H9 (cell line): ENCODE measurements at regions not wholly inside any gene's neighbourhood (a gene's known extent, or its start where the extent isn't known, plus 50 kb on each side); places are given as distances from the start of the nearest gene placed in this dataset.

Experiments
- DNase-seq: peaks from one replicate; pipeline ENCODE4 v3.0.0-alpha.2; 2017
- H2AFZ ChIP-seq: one replicate; pipeline ENCODE4 v1.6.1; 2013; ENCODE audit warnings: mild to moderate bottlenecking, low read length, control low read depth, moderate library complexity
- H2AK5ac ChIP-seq: 2 replicates; pipeline ENCODE4 v1.6.1; 2013; ENCODE audit warnings: low read length, control low read depth, mixed read lengths; ENCODE audit not compliant: insufficient read length
- H2BK120ac ChIP-seq: one replicate; pipeline ENCODE4 v1.6.1; 2013; ENCODE audit warnings: low read depth, mild to moderate bottlenecking, low read length, control low read depth, inconsistent platforms; ENCODE audit not compliant: poor library complexity, severe bottlenecking
- H2BK12ac ChIP-seq: 2 replicates; pipeline ENCODE4 v1.6.1; 2013; ENCODE audit warnings: low read length, control low read depth, mixed read lengths, low read depth; ENCODE audit not compliant: insufficient read length
- H2BK15ac ChIP-seq: 2 replicates; pipeline ENCODE4 v1.6.1; 2013; ENCODE audit warnings: low read depth, low read length, control low read depth
- H2BK20ac ChIP-seq: one replicate; pipeline ENCODE4 v1.6.1; 2013; ENCODE audit warnings: low read depth, mild to moderate bottlenecking, low read length, control low read depth, inconsistent platforms; ENCODE audit not compliant: poor library complexity, severe bottlenecking
- H2BK5ac ChIP-seq: 2 replicates; pipeline ENCODE4 v1.6.1; 2013; ENCODE audit warnings: low read length, control low read depth, mixed read lengths; ENCODE audit not compliant: insufficient read length
- H3K14ac ChIP-seq: 2 replicates; pipeline ENCODE4 v1.6.1; 2013; ENCODE audit warnings: low read length, control low read depth; ENCODE audit not compliant: insufficient read depth
- H3K18ac ChIP-seq: 2 replicates; pipeline ENCODE4 v1.6.1; 2013; ENCODE audit warnings: low read depth, mild to moderate bottlenecking, mixed read lengths, low read length, control low read depth; ENCODE audit not compliant: insufficient read length
- H3K23ac ChIP-seq: 2 replicates; pipeline ENCODE4 v1.6.1; 2013; ENCODE audit warnings: low read length, control low read depth, mixed read lengths, low read depth; ENCODE audit not compliant: insufficient read length
- H3K23me2 ChIP-seq: 2 replicates; pipeline ENCODE4 v1.6.1; 2013; ENCODE audit warnings: low read depth, mild to moderate bottlenecking, mixed read lengths, low read length, control low read depth; ENCODE audit not compliant: insufficient read length, poor library complexity, severe bottlenecking
- H3K27ac ChIP-seq: 2 replicates; pipeline ENCODE4 v1.5.1; 2013; ENCODE audit warnings: low read length, control low read depth, mixed read lengths, low read depth; ENCODE audit not compliant: insufficient read length
- H3K27me3 ChIP-seq: 2 replicates; pipeline ENCODE4 v1.6.1; 2013; ENCODE audit warnings: low read length, control low read depth, inconsistent platforms; ENCODE audit not compliant: insufficient read depth
- H3K4ac ChIP-seq: 2 replicates; pipeline ENCODE4 v1.6.1; 2013; ENCODE audit warnings: low read depth, mild to moderate bottlenecking, control low read depth, inconsistent platforms, low read length, moderate library complexity
- H3K4me1 ChIP-seq: 2 replicates; pipeline ENCODE4 v1.6.1; 2013; ENCODE audit warnings: low read length, control low read depth, inconsistent platforms; ENCODE audit not compliant: insufficient read depth
- H3K4me2 ChIP-seq: 2 replicates; pipeline ENCODE4 v1.6.1; 2013; ENCODE audit warnings: low read length, control low read depth, mixed read lengths; ENCODE audit not compliant: insufficient read length, insufficient read depth
- H3K56ac ChIP-seq: 2 replicates; pipeline ENCODE4 v1.6.1; 2013; ENCODE audit warnings: low read depth, mild to moderate bottlenecking, mixed read lengths, low read length, control low read depth; ENCODE audit not compliant: insufficient read length
- H3K79me1 ChIP-seq: 2 replicates; pipeline ENCODE4 v1.6.1; 2013; ENCODE audit warnings: low read depth, mild to moderate bottlenecking, moderate library complexity, low read length, control low read depth, inconsistent platforms; ENCODE audit not compliant: insufficient read depth, poor library complexity, severe bottlenecking
- H3K79me2 ChIP-seq: 2 replicates; pipeline ENCODE4 v1.6.1; 2013; ENCODE audit warnings: low read length, control low read depth, inconsistent platforms; ENCODE audit not compliant: insufficient read depth
- H3K9ac ChIP-seq: 2 replicates; pipeline ENCODE4 v1.6.1; 2013; ENCODE audit warnings: low read length, control low read depth, mixed read lengths; ENCODE audit not compliant: insufficient read length; ENCODE audit errors: extremely low read depth
- H3K9me3 ChIP-seq: one replicate; pipeline ENCODE4 v1.6.1; 2013; ENCODE audit warnings: low read depth, low read length, inconsistent platforms; ENCODE audit not compliant: control insufficient read depth
- H3T11ph ChIP-seq: one replicate; pipeline ENCODE4 v1.6.1; 2013; ENCODE audit warnings: mild to moderate bottlenecking, low read length, control low read depth, inconsistent platforms
- H4K20me1 ChIP-seq: one replicate; pipeline ENCODE4 v1.6.1; 2013; ENCODE audit not compliant: control insufficient read depth, insufficient read length, insufficient read depth
- H4K5ac ChIP-seq: 2 replicates; pipeline ENCODE4 v1.6.1; 2013; ENCODE audit warnings: low read depth, mild to moderate bottlenecking, mixed read lengths, low read length, control low read depth; ENCODE audit not compliant: insufficient read length
- H4K8ac ChIP-seq: replicated peaks from 2 replicates; pipeline ENCODE4 v1.6.1; 2013; ENCODE audit warnings: low read length, control low read depth, mixed read lengths, low read depth; ENCODE audit not compliant: insufficient read length
- H4K91ac ChIP-seq: 2 replicates; pipeline ENCODE4 v1.6.1; 2013; ENCODE audit warnings: low read depth, mild to moderate bottlenecking, moderate library complexity, mixed read lengths, low read length, control low read depth; ENCODE audit not compliant: insufficient read length
- H3K27ac Mint-ChIP-seq, 3 experiments: 2 replicates in 2 of 3; 3 replicates in 1 of 3; pipeline ENCODE4 v1.8.0; 2020 to 2021; ENCODE audit warnings: mixed read lengths in 3 of 3, mild to moderate bottlenecking in 1 of 3, moderate library complexity in 1 of 3
- H3K27me3 Mint-ChIP-seq: 2 replicates; pipeline ENCODE4 v1.8.0; 2021; ENCODE audit warnings: low read depth, mild to moderate bottlenecking, moderate library complexity, mixed read lengths
- H3K36me3 Mint-ChIP-seq, 3 experiments: 2 replicates in 2 of 3; 3 replicates in 1 of 3; pipeline ENCODE4 v1.8.0; 2020 to 2021; ENCODE audit warnings: low read depth in 3 of 3, mixed read lengths in 3 of 3; ENCODE audit not compliant: insufficient read depth in 1 of 3
- H3K4me1 Mint-ChIP-seq, 2 experiments: 2 replicates each; pipeline ENCODE4 v1.8.0; 2020; ENCODE audit warnings: mixed read lengths in 2 of 2
- H3K4me3 Mint-ChIP-seq, 2 experiments: 2 replicates in 1 of 2; 3 replicates in 1 of 2; pipeline ENCODE4 v1.8.0; 2020 to 2021; ENCODE audit warnings: mild to moderate bottlenecking in 2 of 2, mixed read lengths in 2 of 2, moderate library complexity in 1 of 2
- H3K9me3 Mint-ChIP-seq, 2 experiments: 2 replicates in 1 of 2; 3 replicates in 1 of 2; pipeline ENCODE4 v1.8.0; 2020; ENCODE audit warnings: mild to moderate bottlenecking in 2 of 2, mixed read lengths in 2 of 2, moderate library complexity in 1 of 2
- CTCF ChIP-seq: fragments of 200-600 bp; sonication (generic); conservative IDR thresholded peaks from 3 replicates; pipeline ENCODE4 v1.8.0; 2021; ENCODE audit warnings: antibody characterized with exemption, mild to moderate bottlenecking
- WGBS: extraction: QIAGEN DNeasy Blood & Tissue Kit; methylation state at CpG from one replicate; pipeline ENCODE4 v1.1.7; 2013; ENCODE audit warnings: missing lambda C conversion rate, low lambda C conversion rate, mixed read lengths; ENCODE audit not compliant: insufficient read length; ENCODE audit errors: extremely low coverage; 5-methylcytosine and 5-hydroxymethylcytosine counted together

DNA sequence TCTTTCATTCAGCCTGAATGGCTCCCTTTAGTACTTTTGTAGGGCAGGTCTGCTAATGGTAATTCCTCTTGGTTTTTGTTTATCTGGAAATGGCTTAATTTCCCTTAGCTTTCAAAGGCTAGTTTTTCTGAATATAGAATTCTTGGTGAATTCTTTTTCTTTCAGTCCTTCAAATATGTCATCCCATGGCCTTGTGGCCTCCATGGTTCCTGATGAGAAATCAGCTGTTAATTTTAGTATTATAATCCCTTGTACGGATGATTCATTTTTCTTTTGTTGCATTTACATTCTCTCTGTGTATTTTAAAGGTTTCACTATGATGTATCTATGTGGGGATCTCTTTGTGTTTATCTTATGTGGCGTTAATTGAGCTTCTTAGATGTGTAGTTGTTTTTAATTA, 179.6 kb upstream of the ARG1 start:
- no peak overlapping the region for H4K5ac ChIP-seq
- no peak overlapping the region for H2BK12ac ChIP-seq
- no peak overlapping the region for H3K18ac ChIP-seq
- H3K9me3 ChIP-seq, result no peaks in the 10 kb centered on the region
- no peak overlapping the region for H4K91ac ChIP-seq
- H2BK120ac ChIP-seq, result no peak overlapping the region
- no peak overlapping the region for H3K27ac Mint-ChIP-seq
- no peak overlapping the region for H3K23ac ChIP-seq
- no peak overlapping the region for H3K27ac ChIP-seq
- no peaks in the 10 kb centered on the region for H3K79me2 ChIP-seq
- no peak for DNase-seq
- no peak overlapping the region for H2BK15ac ChIP-seq
- H3K14ac ChIP-seq, result no peak overlapping the region
- no peak overlapping the region for H3K9ac ChIP-seq
- no peaks in the 10 kb centered on the region; a peak in 1 of 4 replicates for H3K4me1 Mint-ChIP-seq
- no peak overlapping the region for H2BK20ac ChIP-seq
- no peak overlapping the region for H3K4me2 ChIP-seq
- no peak overlapping the region for H2AK5ac ChIP-seq
- no peaks in the 10 kb centered on the region for H4K20me1 ChIP-seq
- WGBS, result no CpG with 5 or more reads among the region's 2 CpGs
- no peaks in the 10 kb centered on the region for H3K4me1 ChIP-seq
- H3K27me3 Mint-ChIP-seq, result no peaks in the 10 kb centered on the region; the same call in 1 of the 2 replicates
- H3K56ac ChIP-seq, result no peak overlapping the region
- no peak overlapping the region for H2AFZ ChIP-seq
- no peak overlapping the region for H3K4ac ChIP-seq
- TF ChIP-seq CTCF, result no peak
- H3K4me3 Mint-ChIP-seq, result no peak overlapping the region
- H4K8ac ChIP-seq, result no peak overlapping the region
- no peak overlapping the region for H2BK5ac ChIP-seq
- no peaks in the 10 kb centered on the region for H3K23me2 ChIP-seq
- H3K36me3 Mint-ChIP-seq, result peaks cover 4 to 7% (median 5%) of the 10 kb centered on the region in 3 experiments; a peak in 5 of 7 replicates
- no peaks in the 10 kb centered on the region for H3K79me1 ChIP-seq
- no peak overlapping the region for H3T11ph ChIP-seq
- no peaks in the 10 kb centered on the region for H3K27me3 ChIP-seq
- peaks cover 0 to 8% of the 10 kb centered on the region in 2 experiments; a peak in 3 of 5 replicates for H3K9me3 Mint-ChIP-seq
